ENCODE measurements at regions not wholly inside any gene's neighbourhood (a gene's known extent, or its start where the extent isn't known, plus 50 kb on each side); places are given as distances from the start of the nearest gene placed in this dataset.

DNA sequence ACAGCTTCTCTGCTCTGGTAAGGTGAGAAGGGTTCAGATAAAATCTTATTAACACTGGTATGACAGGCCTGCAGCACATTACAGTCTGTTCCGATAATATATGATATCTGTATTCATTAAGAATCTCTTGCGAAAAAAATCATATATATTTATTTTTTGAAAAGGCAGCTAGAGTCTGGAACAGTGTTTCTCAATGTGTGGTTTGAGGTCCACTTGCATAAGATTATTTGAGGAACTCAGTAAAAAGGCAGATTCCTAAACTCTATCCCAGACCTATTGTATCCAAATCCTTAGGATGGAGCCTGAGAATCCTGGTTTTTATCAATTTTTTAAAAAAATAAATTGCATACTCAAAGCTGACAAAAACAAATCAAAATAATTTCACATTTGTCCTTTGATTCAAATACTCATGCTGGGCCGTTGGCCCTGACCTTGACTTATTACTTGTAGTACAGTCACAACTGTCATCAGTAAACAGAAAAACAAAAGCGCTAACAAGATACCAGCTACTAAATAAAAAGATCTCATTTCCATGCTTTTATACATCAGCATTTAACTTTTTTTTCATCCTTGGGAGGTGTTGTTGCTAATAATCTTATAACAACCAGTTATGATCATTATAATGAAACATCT, 60.6 kb downstream of the RGS2 start:
- TF ChIP-seq, protein P1, sequence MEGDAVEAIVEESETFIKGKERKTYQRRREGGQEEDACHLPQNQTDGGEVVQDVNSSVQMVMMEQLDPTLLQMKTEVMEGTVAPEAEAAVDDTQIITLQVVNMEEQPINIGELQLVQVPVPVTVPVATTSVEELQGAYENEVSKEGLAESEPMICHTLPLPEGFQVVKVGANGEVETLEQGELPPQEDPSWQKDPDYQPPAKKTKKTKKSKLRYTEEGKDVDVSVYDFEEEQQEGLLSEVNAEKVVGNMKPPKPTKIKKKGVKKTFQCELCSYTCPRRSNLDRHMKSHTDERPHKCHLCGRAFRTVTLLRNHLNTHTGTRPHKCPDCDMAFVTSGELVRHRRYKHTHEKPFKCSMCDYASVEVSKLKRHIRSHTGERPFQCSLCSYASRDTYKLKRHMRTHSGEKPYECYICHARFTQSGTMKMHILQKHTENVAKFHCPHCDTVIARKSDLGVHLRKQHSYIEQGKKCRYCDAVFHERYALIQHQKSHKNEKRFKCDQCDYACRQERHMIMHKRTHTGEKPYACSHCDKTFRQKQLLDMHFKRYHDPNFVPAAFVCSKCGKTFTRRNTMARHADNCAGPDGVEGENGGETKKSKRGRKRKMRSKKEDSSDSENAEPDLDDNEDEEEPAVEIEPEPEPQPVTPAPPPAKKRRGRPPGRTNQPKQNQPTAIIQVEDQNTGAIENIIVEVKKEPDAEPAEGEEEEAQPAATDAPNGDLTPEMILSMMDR (IDR thresholded peaks at IDR 0.05) = no peak
- TF ChIP-seq POLR2A (IDR thresholded peaks at IDR 0.05) = no peak

Data from thyroid gland (tissue), 4 donors.